ENCODE measurements at regions not wholly inside any gene's neighbourhood (a gene's known extent, or its start where the extent isn't known, plus 50 kb on each side); places are given as distances from the start of the nearest gene placed in this dataset.

- DNase-seq (ENCODE audit: low read depth in 2 of 3, low spot score in 1 of 3) = no peak
These were observed 262.9 kb downstream of the PTPRU start for GRCh38 chr1:29499104-29499650.

GRCh38 chr1:29498126-29499103 lies 262.1 kb downstream of the PTPRU start:
- DNase-seq (ENCODE audit: low read depth in 2 of 3, low spot score in 1 of 3) = no peak

GRCh38 chr1:29497395-29498125 lies 261.2 kb downstream of the PTPRU start:
- no peak for DNase-seq (ENCODE audit: low read depth in 2 of 3, low spot score in 1 of 3)

GRCh38 chr1:29496701-29497100 lies 260.4 kb downstream of the PTPRU start:
- DNase-seq (ENCODE audit: low read depth in 2 of 3, low spot score in 1 of 3) = no peak

GRCh38 chr1:29490204-29490934 lies 254.0 kb downstream of the PTPRU start:
- no peak for DNase-seq (ENCODE audit: low read depth in 2 of 3, low spot score in 1 of 3)

GRCh38 chr1:29489471-29489870 lies 253.1 kb downstream of the PTPRU start:
- no peak for DNase-seq (ENCODE audit: low read depth in 2 of 3, low spot score in 1 of 3)

GRCh38 chr1:29488794-29489311 lies 252.5 kb downstream of the PTPRU start:
- no peak for DNase-seq (ENCODE audit: low read depth in 2 of 3, low spot score in 1 of 3)

- DNase-seq (ENCODE audit: low read depth in 2 of 3, low spot score in 1 of 3) = no peak
These were observed 251.9 kb downstream of the PTPRU start for GRCh38 chr1:29488086-29488793.

- DNase-seq (ENCODE audit: low read depth in 2 of 3, low spot score in 1 of 3) = no peak
These were observed 251.0 kb downstream of the PTPRU start for GRCh38 chr1:29487291-29487690.

GRCh38 chr1:29485096-29485925 lies 249.0 kb downstream of the PTPRU start:
- DNase-seq (ENCODE audit: low read depth in 2 of 3, low spot score in 1 of 3) = no peak

- no peak for DNase-seq (ENCODE audit: low read depth in 2 of 3, low spot score in 1 of 3)
These were observed 246.7 kb downstream of the PTPRU start for GRCh38 chr1:29482991-29483390.

- no peak for DNase-seq (ENCODE audit: low read depth in 2 of 3, low spot score in 1 of 3)
These were observed 245.7 kb downstream of the PTPRU start for GRCh38 chr1:29482064-29482463.

GRCh38 chr1:29481031-29481430 lies 244.7 kb downstream of the PTPRU start:
- no peak for DNase-seq (ENCODE audit: low read depth in 2 of 3, low spot score in 1 of 3)

- no peak for DNase-seq (ENCODE audit: low read depth in 2 of 3, low spot score in 1 of 3)
These were observed 242.6 kb downstream of the PTPRU start for GRCh38 chr1:29478879-29479278.

GRCh38 chr1:29478151-29478791 lies 241.9 kb downstream of the PTPRU start:
- DNase-seq (ENCODE audit: low read depth in 2 of 3, low spot score in 1 of 3) = no peak

GRCh38 chr1:29475326-29475725 lies 239.0 kb downstream of the PTPRU start:
- DNase-seq (ENCODE audit: low read depth in 2 of 3, low spot score in 1 of 3) = no peak

GRCh38 chr1:29474274-29475244 lies 238.2 kb downstream of the PTPRU start:
- DNase-seq (ENCODE audit: low read depth in 2 of 3, low spot score in 1 of 3) = no peak

Measured in stimulated activated CD4-positive, alpha-beta T cell treated with anti-CD3 and anti-CD28 coated beads, Interleukin-12 subunit alpha, Interleukin-12 subunit beta, amount 100 ng/mL, for 48 hours (primary cell).